ENCODE measurements at regions not wholly inside any gene's neighbourhood (a gene's known extent, or its start where the extent isn't known, plus 50 kb on each side); places are given as distances from the start of the nearest gene placed in this dataset.

GRCh38 chr1:68936530-68936929 lies 439.6 kb upstream of the DEPDC1 start:
- WGBS, 2 donors = 79 to 97% methylated on average over 3 of the region's 3 CpGs
- intact Hi-C loops (cut with DNase I; ENCODE audit: low total_unique reads) = no loop called here

GRCh38 chr1:68938051-68938666 lies 441.3 kb upstream of the DEPDC1 start:
- H3K4me1 ChIP-seq = no peaks in the 10 kb centered on the region

More at GRCh38 chr1:68936530-68936929, 439.6 kb upstream of the DEPDC1 start:
- Histone ChIP-seq H3K9me3 (no peaks in the 10 kb centered on the region), H3K4me3 (no peak overlapping the region), H3K27me3 (no peaks in the 10 kb centered on the region), H3K27ac (no peak overlapping the region), H3K36me3 (ENCODE audit: low read depth, missing control alignments) (no peaks in the 10 kb centered on the region), H3K4me1 (no peaks in the 10 kb centered on the region)
- TF ChIP-seq POLR2A (IDR thresholded peaks at IDR 0.05) (no peak), CTCF (IDR thresholded peaks at IDR 0.05) (no peak)
- DNase-seq = no peak

DNA sequence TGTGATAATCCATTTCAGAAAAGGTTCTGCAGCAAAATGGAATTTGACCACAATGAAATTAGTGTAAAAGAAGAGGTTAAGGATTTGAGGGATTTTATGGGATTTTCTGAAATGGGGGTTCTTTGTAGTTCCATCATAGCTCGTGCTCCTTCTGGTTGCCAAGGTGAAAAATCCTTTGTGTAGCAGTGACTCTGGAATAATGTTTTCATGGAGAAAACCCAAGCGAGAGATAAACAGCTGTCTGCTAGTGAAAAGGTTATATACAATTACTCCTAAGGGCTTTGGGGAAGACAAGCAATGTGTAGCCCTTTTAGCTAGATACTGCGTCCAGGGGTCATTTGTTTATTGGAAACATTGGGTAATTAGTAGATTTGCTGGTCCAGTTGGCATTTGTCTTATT lies 453.2 kb upstream of the DEPDC1 start:
- no peaks in the 10 kb centered on the region for H3K36me3 ChIP-seq (ENCODE audit: low read depth, missing control alignments)
- no peak overlapping the region for H3K4me3 ChIP-seq
- H3K4me1 ChIP-seq = no peaks in the 10 kb centered on the region
- no peaks in the 10 kb centered on the region for H3K27me3 ChIP-seq
- DNase-seq = no peak
- H3K27ac ChIP-seq = no peak overlapping the region
- 70 to 73% methylated on average over 3 of the region's 3 CpGs for WGBS, 2 donors
- TF ChIP-seq POLR2A (IDR thresholded peaks at IDR 0.05) = no peak
- no peak for TF ChIP-seq CTCF (IDR thresholded peaks at IDR 0.05)
- intact Hi-C loops (cut with DNase I; ENCODE audit: low total_unique reads) = no loop called here
- H3K9me3 ChIP-seq = no peaks in the 10 kb centered on the region

More at GRCh38 chr1:68938051-68938666, 441.3 kb upstream of the DEPDC1 start:
- Histone ChIP-seq H3K4me3 (no peak overlapping the region), H3K27me3 (no peaks in the 10 kb centered on the region), H3K27ac (no peak overlapping the region), H3K36me3 (ENCODE audit: low read depth, missing control alignments) (no peaks in the 10 kb centered on the region), H3K9me3 (no peaks in the 10 kb centered on the region)
- WGBS, 2 donors = 62 to 66% methylated on average over 5 of the region's 5 CpGs
- intact Hi-C loops (cut with DNase I; ENCODE audit: low total_unique reads) = no loop called here
- DNase-seq = no peak
- TF ChIP-seq POLR2A (IDR thresholded peaks at IDR 0.05) = no peak
- TF ChIP-seq CTCF (IDR thresholded peaks at IDR 0.05) = no peak

- no peak for TF ChIP-seq POLR2A (IDR thresholded peaks at IDR 0.05)
- TF ChIP-seq CTCF (IDR thresholded peaks at IDR 0.05) = no peak
- DNase-seq = no peak
- intact Hi-C loops (cut with DNase I; ENCODE audit: low total_unique reads) = no loop called here
- Histone ChIP-seq H3K27me3 (no peaks in the 10 kb centered on the region), H3K27ac (no peak overlapping the region), H3K36me3 (ENCODE audit: low read depth, missing control alignments) (no peaks in the 10 kb centered on the region), H3K4me1 (no peaks in the 10 kb centered on the region), H3K9me3 (no peaks in the 10 kb centered on the region), H3K4me3 (no peak overlapping the region)
- WGBS, 2 donors = 70 to 75% methylated on average over 1 of the region's 1 CpG
These were observed 456.4 kb upstream of the DEPDC1 start for GRCh38 chr1:68953311-68953710.

DNA sequence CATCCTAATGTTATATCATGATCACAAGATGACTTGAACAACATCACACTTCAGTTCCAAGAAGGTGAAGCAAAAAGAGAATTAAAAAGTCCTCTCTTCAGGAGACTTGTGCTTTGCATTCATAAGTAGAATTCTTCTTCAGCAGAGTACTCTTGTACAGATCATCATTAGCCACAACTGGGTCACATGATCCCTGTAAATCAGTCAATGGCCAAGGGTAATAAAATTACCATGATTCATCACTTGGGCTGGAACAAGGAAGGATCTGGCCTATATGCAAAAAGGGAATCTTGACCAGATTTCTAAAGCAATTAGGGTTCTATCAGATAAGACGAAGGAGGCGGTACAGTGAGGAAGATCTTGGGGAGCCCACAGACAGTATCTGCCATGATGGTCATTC lies 458.0 kb upstream of the DEPDC1 start:
- H3K9me3 ChIP-seq = no peaks in the 10 kb centered on the region
- no peak for DNase-seq
- no peaks in the 10 kb centered on the region for H3K27me3 ChIP-seq
- 92 to 95% methylated on average over 2 of the region's 2 CpGs for WGBS, 2 donors
- no peak overlapping the region for H3K4me3 ChIP-seq
- intact Hi-C loops (cut with DNase I; ENCODE audit: low total_unique reads) = no loop called here
- no peak for TF ChIP-seq POLR2A (IDR thresholded peaks at IDR 0.05)
- no peak for TF ChIP-seq CTCF (IDR thresholded peaks at IDR 0.05)
- H3K27ac ChIP-seq = no peak overlapping the region
- H3K4me1 ChIP-seq = no peaks in the 10 kb centered on the region
- H3K36me3 ChIP-seq (ENCODE audit: low read depth, missing control alignments) = no peaks in the 10 kb centered on the region
